Hypothalamus (tissue), 51 donors: ENCODE measurements at regions not wholly inside any gene's neighbourhood (a gene's known extent, or its start where the extent isn't known, plus 50 kb on each side); places are given as distances from the start of the nearest gene placed in this dataset.

ENCODE experiments used
- DNase-seq, 51 donors: peaks; one replicate each; lab custom pipeline; 2025; lab: John Stamatoyannopoulos, UW

GRCh38 chr16:74232806-74233465 is 63.7 kb upstream of the PSMD7 start:
- no peak for DNase-seq

GRCh38 chr16:74230126-74230525 is 66.5 kb upstream of the PSMD7 start:
- no peak for DNase-seq

GRCh38 chr16:74226338-74226954 is 70.2 kb upstream of the PSMD7 start:
- DNase-seq: peak in 1 of 51 donors; percentile 54

- DNase-seq: no peak
These were observed 71.6 kb upstream of the PSMD7 start for GRCh38 chr16:74224828-74225612.

- no peak for DNase-seq
These were observed 74.8 kb upstream of the PSMD7 start for GRCh38 chr16:74221828-74222227.

- no peak for DNase-seq
These were observed 76.9 kb upstream of the PSMD7 start for GRCh38 chr16:74219706-74220105.

- DNase-seq: no peak
These were observed 77.7 kb upstream of the PSMD7 start for GRCh38 chr16:74218871-74219270.

- DNase-seq: no peak
These were observed 80.3 kb upstream of the PSMD7 start for GRCh38 chr16:74216319-74216718.

- DNase-seq: no peak
These were observed 81.4 kb upstream of the PSMD7 start for GRCh38 chr16:74215249-74215648.

GRCh38 chr16:74213372-74213771 is 83.2 kb upstream of the PSMD7 start:
- no peak for DNase-seq

- DNase-seq: no peak
These were observed 86.4 kb upstream of the PSMD7 start for GRCh38 chr16:74210245-74210644.

GRCh38 chr16:74202009-74202408 is 94.6 kb upstream of the PSMD7 start:
- DNase-seq: no peak

GRCh38 chr16:74201576-74201975 is 95.0 kb upstream of the PSMD7 start:
- DNase-seq: no peak

GRCh38 chr16:74200921-74201320 is 95.7 kb upstream of the PSMD7 start:
- DNase-seq: no peak

- no peak for DNase-seq
These were observed 96.8 kb upstream of the PSMD7 start for GRCh38 chr16:74199842-74200124.

- no peak for DNase-seq
These were observed 97.4 kb upstream of the PSMD7 start for GRCh38 chr16:74199066-74199841.

GRCh38 chr16:74192281-74192797 is 104.3 kb upstream of the PSMD7 start:
- DNase-seq: no peak

- peak in 1 of 51 donors; percentile 1 for DNase-seq
These were observed 106.3 kb upstream of the PSMD7 start for GRCh38 chr16:74190292-74190691.

- no peak for DNase-seq
These were observed 107.8 kb upstream of the PSMD7 start for GRCh38 chr16:74188856-74189255.

GRCh38 chr16:74186561-74186971 is 110.0 kb upstream of the PSMD7 start:
- DNase-seq: no peak

GRCh38 chr16:74184839-74185238 is 111.8 kb upstream of the PSMD7 start:
- no peak for DNase-seq
